NCI-H2029 treated with DMSO at 0.1 percent for 48 hours (cell line): ENCODE measurements at regions not wholly inside any gene's neighbourhood (a gene's known extent, or its start where the extent isn't known, plus 50 kb on each side); places are given as distances from the start of the nearest gene placed in this dataset.
"Not testable (repeated sequence)": the region's sequence is repeated elsewhere in the genome, so short reads cannot be mapped to it uniquely, and the experiment has no call there.

Source experiments
- DNase-seq: peaks from one replicate; lab custom pipeline; 2025; lab: John Stamatoyannopoulos, UW

DNA sequence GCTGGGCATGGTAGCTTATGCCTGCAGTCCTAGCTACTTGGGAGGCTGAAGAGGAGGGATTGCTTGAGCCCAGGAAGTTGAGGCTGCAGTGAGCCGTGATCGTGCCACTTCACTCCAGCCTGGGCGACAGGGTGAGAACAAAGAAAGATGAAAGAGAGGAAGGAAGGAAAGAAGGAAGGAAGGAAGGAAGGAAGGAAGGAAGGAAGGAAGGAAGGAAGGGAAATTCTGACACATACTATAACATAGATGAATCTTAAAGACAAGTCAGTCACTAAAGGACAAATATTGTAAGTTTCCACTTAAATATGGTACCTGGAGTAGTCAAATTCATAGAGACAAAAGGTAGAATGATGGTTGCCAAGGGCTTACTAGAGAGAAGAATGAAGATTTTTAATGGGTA, 108.0 kb upstream of the CACHD1 start:
- no peak for DNase-seq

DNA sequence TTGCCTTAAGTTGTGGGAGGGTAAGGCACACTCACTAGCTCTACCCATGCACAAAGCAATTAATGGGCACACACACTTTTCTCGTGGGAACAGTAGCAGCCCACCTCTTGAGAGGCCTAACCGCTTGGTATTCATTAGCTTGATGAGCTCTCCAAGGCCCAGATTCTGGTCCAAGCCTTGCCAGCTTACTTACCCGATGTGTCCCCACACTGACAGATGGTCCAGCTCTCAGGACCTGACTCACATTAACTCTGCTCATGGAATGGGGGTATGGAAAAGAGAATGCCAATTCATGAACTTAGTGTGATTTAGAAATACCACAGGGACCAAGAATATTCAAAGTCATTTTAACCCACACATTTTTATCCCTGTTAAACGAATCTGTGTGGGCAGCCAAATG, 106.8 kb upstream of the CACHD1 start:
- no peak for DNase-seq

GRCh38 chr1:64363616-64364015, 106.3 kb upstream of the CACHD1 start:
- DNase-seq = no peak

DNA sequence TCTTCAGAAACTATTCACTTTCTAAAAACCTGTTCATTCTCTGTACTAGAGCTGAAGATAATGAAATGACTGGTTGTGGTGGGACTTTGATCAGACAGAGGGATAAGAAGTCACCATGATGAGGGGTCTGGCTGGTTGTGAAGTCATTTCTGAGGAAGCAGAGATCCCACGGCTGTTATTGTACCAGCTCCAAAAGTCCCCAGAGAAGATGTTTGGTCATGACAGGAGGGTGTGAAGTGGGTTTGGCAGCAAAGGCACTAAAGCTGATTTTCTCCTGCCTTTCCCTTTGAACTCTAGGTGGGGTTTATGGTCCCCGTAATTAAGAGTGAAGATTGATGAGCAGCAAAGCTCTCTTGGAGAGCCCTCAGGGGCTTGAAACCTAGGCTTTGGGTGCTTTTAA, 103.1 kb upstream of the CACHD1 start:
- DNase-seq = no peak

DNA sequence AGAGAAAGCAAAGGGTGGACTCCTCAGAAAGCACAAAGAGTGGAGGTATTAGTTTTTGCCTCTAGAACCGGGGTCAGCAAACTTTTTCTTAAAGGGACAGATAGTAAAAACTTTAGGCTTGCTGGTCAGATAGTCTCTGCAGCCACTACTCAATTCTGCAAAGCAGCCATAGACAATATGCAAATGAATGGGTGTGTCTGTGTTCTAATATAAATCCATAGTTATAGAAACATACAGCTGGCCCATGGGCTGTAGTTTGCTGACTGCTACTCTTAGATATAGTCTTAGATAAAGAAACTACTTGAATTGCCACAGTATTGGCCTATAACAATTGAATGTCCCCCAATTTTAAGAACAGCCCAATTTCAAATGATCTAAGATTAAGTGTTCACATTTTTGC, 101.6 kb upstream of the CACHD1 start:
- no peak for DNase-seq

- no peak for DNase-seq
Measured at GRCh38 chr1:64378826-64379225, 91.1 kb upstream of the CACHD1 start.

GRCh38 chr1:64387389-64388285, 82.3 kb upstream of the CACHD1 start:
- DNase-seq = no peak

- DNase-seq = no peak
Measured at GRCh38 chr1:64388336-64388735, 81.6 kb upstream of the CACHD1 start.

- peak; percentile 3 for DNase-seq
Measured at GRCh38 chr1:64392109-64392508, 77.8 kb upstream of the CACHD1 start.

GRCh38 chr1:64393790-64394189, 76.1 kb upstream of the CACHD1 start:
- no peak for DNase-seq

DNA sequence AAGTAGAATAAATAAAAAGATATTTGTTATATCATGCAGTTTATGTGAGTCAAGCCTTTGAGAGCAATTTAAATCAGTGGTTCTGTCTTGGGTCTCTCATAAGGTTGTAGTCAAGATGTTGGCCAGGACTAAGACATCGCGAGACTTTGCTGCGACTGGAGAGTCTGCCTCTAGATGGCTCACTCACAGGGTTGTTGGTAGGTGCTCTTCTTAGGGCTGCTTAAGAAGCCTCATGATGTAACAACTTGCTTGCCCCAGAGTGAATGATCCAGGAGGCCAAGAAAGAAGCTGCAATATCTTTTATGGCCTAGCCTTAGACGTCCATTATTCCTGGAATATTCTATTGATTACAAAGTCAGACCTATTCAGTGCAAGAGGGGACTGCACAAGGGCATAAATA, 73.1 kb upstream of the CACHD1 start:
- DNase-seq = no peak

DNA sequence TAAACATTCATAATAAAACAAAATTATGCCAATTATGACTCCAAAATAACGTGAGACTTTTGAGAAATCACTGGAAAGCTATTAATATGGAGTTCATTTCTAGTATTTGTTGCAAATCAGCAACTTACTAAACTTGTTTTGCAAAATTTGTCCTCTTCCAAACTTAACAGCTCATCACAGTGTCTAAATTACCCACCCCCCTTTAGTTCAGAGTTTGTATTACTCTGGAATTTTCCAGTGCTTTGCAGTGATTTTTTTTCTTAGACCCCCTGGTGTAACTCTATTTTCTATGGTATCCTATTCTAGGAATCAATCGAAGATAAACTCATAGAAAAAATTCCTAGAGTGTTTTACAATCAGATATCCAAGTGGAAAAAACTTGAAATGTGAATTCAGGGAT, 72.4 kb upstream of the CACHD1 start:
- no peak for DNase-seq

GRCh38 chr1:64398936-64399335, 71.0 kb upstream of the CACHD1 start:
- no peak for DNase-seq

DNA sequence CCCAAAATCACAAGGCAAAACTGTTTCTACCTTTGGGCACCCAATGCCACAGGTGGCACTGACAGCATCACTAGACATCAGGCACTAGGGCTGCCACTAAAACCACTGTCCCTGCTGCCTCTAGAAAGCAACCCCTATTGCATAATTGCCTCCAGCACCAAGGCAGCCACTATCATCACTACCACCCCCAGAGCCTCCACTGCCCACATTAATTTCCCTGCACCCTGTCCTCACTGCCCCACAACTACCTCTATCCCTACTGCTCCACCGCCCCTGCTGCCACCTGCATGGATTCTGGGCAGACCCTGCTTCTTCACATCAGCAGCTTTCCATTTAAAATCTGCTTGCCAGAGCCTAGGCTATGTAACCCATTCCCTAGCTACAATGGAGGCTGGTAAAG, 68.6 kb upstream of the CACHD1 start:
- DNase-seq = no peak

DNA sequence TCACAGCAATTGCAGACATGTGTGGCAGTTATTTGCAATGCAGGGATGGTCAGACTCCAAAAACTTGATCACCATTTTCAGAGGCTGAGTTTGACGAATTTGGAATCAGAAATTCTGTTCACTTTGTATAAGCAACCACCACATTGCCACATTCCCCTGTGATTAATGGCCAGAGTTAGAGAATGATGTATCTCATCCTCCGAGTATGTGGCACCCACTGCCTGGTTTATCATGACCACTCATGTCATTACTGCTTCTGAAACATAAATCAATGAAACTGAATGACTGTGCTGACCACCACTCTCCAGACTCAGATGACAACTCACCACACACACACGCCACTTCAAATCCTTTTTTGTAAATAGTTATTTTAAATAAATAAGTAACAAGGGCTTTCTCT, 66.6 kb upstream of the CACHD1 start:
- DNase-seq = no peak

- DNase-seq = no peak
Measured at GRCh38 chr1:64404202-64404601, 65.7 kb upstream of the CACHD1 start.

DNA sequence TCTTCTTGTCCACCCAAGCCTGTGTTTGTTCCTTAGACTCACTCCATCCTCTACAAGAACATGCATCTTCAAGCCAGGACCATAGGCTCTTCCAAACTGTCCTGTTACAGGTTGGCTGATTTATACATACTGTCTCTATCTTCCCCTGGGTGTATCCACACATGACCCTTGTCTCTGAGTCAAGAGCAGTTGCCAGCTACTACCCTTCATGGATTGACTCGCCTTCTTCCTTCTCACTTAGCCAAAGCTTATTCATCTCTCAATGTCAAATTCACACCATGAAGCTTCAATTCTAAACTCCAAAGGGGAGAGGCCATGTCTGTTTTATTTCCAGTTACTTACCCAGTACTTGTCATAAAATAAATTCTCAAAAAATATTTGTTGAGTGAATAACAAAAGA, 64.1 kb upstream of the CACHD1 start:
- DNase-seq = no peak

GRCh38 chr1:64410217-64410616, 59.7 kb upstream of the CACHD1 start:
- no peak for DNase-seq

- not testable (repeated sequence) for DNase-seq
Measured at GRCh38 chr1:64414855-64415546, 54.9 kb upstream of the CACHD1 start.

DNA sequence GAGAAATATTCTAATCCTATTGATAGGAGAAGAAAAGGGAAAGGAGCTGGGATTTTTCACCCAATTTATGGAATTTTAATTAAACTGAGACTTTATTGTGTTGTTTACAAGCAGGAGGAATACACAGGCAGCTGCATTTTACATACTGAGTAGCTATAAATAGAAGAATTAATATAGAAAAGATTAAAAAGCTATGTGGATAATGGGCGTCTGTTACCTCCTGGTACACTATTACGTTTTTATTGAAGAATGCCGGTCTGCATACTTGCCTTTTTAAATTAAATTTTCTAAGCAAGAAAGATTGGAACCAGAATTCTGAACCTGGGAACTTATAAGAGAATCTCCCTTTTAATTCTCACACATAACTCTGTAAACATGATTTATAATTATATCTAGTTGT, 52.1 kb upstream of the CACHD1 start:
- no peak for DNase-seq
